Superior temporal gyrus (tissue), 1 donor: ENCODE measurements at regions not wholly inside any gene's neighbourhood (a gene's known extent, or its start where the extent isn't known, plus 50 kb on each side); places are given as distances from the start of the nearest gene placed in this dataset.
A peak's percentile ranks its signal among the peaks of the same experiment; 100 is the strongest.

Source experiments
- DNase-seq: peaks from one replicate; pipeline ENCODE4 v3.0.0-alpha.2; 2016; ENCODE audit errors: extremely low spot score

DNA sequence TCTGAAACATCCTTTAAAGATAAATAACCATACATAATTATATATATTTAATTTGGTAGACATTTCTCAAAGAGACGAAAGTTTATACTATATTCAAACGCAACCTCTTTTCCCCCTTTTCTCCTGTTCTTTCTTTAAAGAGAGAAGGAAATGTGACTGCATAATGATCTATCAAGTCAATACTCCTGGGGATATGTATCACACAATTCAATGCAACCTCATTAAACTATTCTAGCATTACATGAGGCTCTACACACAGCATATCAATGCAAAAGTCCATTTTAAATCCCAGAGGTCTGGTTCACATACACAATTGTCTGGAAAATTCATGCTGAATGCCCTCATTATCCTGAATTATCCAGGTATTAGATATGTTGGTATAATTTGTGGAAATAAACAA, 330.7 kb downstream of the LMX1A start:
- DNase-seq = no peak

GRCh38 chr1:165014753-165015152, 341.8 kb downstream of the LMX1A start:
- DNase-seq = no peak

DNA sequence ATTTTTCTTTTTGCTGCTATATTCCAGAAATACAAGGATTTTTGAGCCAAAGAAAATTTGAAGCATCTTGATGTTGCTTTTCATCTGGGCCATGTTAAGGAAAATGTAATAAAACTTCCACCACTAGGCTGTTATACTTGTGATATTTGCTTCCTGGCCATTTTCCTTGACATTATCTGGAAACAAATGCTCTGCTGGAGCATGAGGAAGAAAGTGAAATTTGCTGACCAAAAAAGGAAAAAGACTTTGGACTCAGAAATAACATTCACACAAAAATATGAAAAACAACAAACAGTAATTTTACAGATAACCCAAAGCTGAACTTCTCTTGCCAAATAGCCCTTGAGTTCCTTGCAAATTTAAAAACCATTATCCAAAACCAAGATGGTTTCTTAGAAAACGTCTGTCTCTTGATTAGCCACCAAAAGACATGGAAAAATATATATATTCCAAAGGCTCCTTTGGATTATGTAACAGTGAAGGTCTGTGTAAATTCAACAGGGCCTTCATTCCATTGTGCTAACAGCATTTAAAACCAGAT, 344.5 kb downstream of the LMX1A start:
- no peak for DNase-seq

- no peak for DNase-seq
Measured at GRCh38 chr1:165011186-165011585, 345.3 kb downstream of the LMX1A start.

DNA sequence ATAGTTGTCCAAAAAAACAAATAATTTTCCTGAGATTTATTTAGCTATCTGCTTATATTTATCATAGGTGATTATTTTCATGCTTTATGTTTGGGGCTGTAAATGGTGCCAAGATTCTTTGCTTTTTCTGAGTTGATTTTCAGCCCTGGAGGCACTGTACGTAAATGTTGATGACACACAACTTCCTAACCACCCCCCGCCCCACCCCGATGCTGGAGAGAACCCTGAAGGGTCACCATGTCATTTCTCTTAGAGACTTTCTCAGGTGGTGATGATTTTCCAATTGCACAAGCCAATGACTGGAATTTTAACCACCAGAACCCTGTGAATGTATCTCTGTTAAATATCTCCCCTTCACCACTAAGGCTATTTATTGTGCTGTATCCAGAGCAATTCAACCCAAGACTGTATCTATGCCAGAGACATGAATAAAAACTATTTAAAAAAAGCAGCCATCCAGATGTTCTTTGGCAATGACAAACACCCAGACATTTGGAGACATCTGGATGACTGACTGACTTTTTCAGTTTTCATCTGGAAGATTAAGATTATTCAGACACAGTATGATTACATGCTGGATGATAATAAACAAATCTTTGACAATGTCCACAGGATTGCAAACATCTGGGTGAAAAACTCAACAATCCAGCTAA, 346.0 kb downstream of the LMX1A start:
- no peak for DNase-seq

DNA sequence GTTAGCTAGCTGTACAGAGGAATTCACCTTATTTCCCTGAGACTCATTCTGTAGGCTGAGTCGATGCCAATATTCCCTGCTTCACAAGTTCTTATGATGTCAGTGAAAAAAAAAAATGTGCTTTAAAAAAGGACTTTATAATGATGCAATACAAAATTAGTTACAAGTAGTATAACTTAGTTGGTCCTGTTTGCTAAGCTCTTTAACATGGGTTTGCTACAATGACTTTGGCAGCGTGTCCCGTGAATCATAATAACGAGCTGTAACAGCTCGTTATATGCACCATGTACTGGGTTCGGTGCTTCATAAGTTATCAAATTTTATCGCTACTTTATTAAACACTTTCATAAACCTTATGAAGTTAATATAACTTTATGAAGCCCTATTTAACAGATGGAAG, 349.7 kb downstream of the LMX1A start:
- DNase-seq = no peak

GRCh38 chr1:164999146-164999545, 357.4 kb downstream of the LMX1A start:
- no peak for DNase-seq

DNA sequence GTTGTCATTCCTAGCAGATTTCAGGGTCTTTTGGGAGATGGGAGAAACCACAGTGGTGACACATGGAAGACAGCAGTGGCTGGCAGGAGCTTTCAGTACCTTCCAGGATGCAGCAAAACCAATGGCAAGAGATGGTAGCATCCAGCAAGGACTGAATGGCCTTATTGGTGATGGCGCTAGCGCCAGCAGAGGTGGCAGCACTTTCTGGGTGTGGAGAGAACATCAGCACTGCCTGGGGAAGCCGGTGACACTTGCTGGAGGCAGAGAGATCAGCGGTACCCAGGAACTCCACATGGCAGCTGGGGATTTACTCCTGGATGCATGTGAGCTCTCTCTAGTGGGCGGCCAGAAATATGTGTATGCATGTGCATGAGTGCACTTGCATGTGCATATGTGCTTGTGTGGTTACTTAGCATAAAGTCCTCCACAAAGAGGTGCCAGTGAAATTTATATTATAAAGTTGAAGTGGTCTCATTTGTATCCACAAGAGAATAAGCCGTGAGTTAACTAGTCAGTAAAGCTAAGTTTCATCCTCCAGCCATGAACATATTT, 364.7 kb downstream of the LMX1A start:
- DNase-seq = no peak

GRCh38 chr1:164983023-164983650, 373.4 kb downstream of the LMX1A start:
- DNase-seq = peak; percentile 65

DNA sequence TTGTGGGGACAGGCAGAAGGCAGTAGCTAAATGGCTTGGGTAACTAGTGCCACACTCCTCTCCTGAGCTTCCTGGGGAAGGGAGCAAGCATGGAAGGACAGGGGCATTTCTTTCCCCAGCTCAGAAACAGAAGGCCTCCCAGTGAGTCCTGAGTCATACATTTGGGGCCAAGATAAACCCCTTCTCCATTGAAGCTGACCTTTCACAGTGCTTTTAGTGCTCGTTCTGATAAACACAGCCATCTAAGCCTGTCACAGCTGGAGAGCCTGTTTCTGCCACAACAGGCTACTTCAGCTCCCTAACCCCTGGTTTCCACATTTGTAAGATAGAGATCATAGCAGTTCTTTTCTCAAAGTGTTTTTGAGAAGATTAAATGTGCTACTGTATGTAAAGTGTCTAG, 374.0 kb downstream of the LMX1A start:
- DNase-seq = peak; percentile 15

- DNase-seq = no peak
Measured at GRCh38 chr1:164977561-164977960, 379.0 kb downstream of the LMX1A start.

GRCh38 chr1:164971921-164972415, 384.5 kb downstream of the LMX1A start:
- DNase-seq = no peak

- DNase-seq = no peak
Measured at GRCh38 chr1:164971391-164971790, 385.1 kb downstream of the LMX1A start.

DNA sequence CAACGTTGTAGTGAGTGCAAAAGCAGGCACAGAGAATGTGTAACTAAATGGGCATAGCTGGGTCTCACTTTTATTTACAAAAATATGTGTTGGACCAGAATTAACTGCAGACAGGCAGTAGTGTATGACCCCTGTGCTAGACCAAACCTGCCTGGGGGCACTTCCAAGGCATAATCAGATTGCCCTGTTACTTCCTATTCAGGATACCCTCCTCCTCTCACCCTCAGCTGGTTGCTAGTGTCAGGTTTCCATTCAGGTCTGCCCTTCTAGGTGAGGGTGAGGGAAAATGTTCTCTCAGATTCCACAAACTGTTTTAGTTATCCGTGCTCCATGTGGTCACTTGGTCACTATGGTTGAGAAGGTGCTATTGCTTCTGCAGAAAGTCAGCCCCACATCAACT, 387.3 kb downstream of the LMX1A start:
- DNase-seq = no peak

DNA sequence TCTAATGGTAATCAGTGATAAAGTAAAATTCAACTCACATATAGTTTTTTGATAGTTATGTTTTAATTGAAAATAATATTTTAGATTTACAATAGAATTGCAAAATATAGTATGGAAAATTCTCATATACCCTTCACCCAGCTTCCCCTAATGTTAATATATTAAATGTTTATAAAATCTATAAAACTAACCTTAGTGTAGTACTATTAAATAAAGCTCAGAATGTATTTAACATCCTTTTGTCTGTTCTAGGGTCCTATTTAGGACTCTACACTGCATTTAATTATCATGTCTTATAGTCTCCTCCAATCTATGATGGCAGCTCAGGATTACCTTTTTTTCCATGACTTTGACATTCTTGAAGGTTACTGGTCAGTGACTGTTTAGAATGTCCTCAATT, 389.2 kb downstream of the LMX1A start:
- DNase-seq = no peak

GRCh38 chr1:164961715-164962114, 394.8 kb downstream of the LMX1A start:
- no peak for DNase-seq

DNA sequence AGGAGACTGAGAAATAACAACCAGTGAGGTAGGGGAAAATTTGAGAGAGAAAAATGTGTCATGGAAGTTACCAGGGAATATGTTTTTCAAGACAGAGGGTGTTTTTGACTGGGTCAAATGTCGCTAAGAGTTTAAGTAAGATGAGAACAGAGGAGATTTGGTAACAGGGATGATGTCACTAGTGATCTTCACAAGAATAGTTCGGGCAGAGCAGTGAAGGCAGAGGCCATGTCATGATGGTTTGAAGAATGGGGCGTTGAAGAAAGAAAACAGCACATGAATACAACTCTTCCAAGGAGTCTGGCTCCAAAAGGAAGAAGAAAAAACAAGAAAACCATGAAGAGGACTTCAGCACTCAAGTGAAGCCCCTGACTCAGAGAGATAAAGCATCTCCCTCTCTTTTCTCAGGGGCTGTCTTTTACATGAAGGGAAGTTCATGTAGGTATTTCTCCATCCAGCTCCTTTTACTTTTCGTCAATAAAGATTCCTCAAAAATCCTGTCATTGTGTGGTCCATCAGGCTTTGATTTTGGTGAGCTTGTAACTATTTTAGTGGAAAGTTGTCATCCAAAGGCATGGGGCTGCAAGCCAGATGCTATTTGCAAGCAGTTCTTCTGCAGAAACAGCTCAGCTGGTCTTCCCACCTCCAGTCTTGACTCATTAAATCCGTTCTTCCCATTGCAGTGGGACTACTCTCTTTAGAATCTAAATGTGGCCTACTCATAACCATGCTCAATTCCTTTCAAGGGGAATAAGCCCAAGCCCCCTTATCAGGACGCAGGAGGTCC, 397.3 kb downstream of the LMX1A start:
- DNase-seq = peak; percentile 56

- DNase-seq = no peak
Measured at GRCh38 chr1:164953815-164954214, 394.8 kb downstream of the PBX1 start.

- DNase-seq = peak; percentile 56
Measured at GRCh38 chr1:164953098-164953497, 394.1 kb downstream of the PBX1 start.

GRCh38 chr1:164951508-164951907, 392.5 kb downstream of the PBX1 start:
- no peak for DNase-seq

- DNase-seq = no peak
Measured at GRCh38 chr1:164950541-164950986, 391.6 kb downstream of the PBX1 start.
